K562 (cell line): ENCODE measurements at regions not wholly inside any gene's neighbourhood (a gene's known extent, or its start where the extent isn't known, plus 50 kb on each side); places are given as distances from the start of the nearest gene placed in this dataset.

ENCODE experiments used
- ATAC-seq: fragments of 200-7000 bp; cut with Tn5 transposase; 3 replicates; pipeline ENCODE4 v1.9.1; 2020; ENCODE audit warnings: moderate library complexity
- BruUV-seq: library from RNA; stranded (reverse); fragments of 400-500 nt; replicated peaks from 2 replicates; lab custom pipeline; 2021; lab: Mats Ljungman, UMichigan
- CTCF ChIA-PET: fragments of 300-600 bp; formaldehyde crosslinking; extraction: SDS; loops from one replicate; lab custom pipeline; 2021; ENCODE audit warnings: low intra/inter-chr PET ratio; lab: Yijun Ruan, JAX
- POLR2A ChIA-PET: fragments of 300-600, 350-650 bp; sonication (Branson Sonifier 250); formaldehyde crosslinking; extraction: SDS; loops from one replicate; lab custom pipeline; 2021; ENCODE audit warnings: antibody characterized with exemption, inconsistent platforms; lab: Yijun Ruan, JAX
- DNase-seq, 4 experiments: peaks; one replicate each; pipeline versions ENCODE4 v3.0.0 to v3.0.0-alpha.2; 2011 to 2018; ENCODE audit warnings: low spot score in 3 of 4, mixed read lengths in 3 of 4; ENCODE audit errors: extremely low read depth in 1 of 4
- FAIRE-seq: peaks from 2 replicates; lab custom pipeline; 2011; peaks lifted over from hg19 to GRCh38; lab: Jason Lieb, UNC
- H2AFZ ChIP-seq: 2 replicates; pipeline ENCODE4 v1.6.0; 2011; ENCODE audit warnings: low read depth, low read length, control low read depth, inconsistent platforms
- H3K27ac ChIP-seq: fragments of 200-600 bp; 3 replicates; pipeline ENCODE4 v1.8.0; 2011; ENCODE audit warnings: low read depth, mild to moderate bottlenecking, control low read depth, inconsistent platforms, low read length, moderate library complexity, mixed read lengths; ENCODE audit errors: extremely low read depth
- H3K27me3 ChIP-seq, 2 experiments: fragments of 300-600 bp in 1 of 2; 2 replicates in 1 of 2; 3 replicates in 1 of 2; pipeline versions ENCODE4 v1.6.0 to v1.8.0; 2011; ENCODE audit warnings: inconsistent platforms in 2 of 2, low read length in 2 of 2, mild to moderate bottlenecking in 1 of 2, mixed read lengths in 1 of 2, moderate library complexity in 1 of 2; ENCODE audit not compliant: control insufficient read depth in 2 of 2, insufficient read depth in 2 of 2
- H3K36me3 ChIP-seq: fragments of 300-600 bp; 3 replicates; pipeline ENCODE4 v1.8.0; 2011; ENCODE audit warnings: mild to moderate bottlenecking, low read length, inconsistent platforms; ENCODE audit not compliant: control insufficient read depth, insufficient read depth
- H3K4me1 ChIP-seq, 2 experiments: fragments of 200-600 bp in 1 of 2; replicated peaks in 1 of 2; 2 replicates in 1 of 2; 3 replicates in 1 of 2; pipeline versions ENCODE4 v1.5.1 to v1.8.0; 2011; ENCODE audit warnings: inconsistent platforms in 2 of 2, low read length in 2 of 2, mild to moderate bottlenecking in 1 of 2, mixed read lengths in 1 of 2, moderate library complexity in 1 of 2; ENCODE audit not compliant: control insufficient read depth in 2 of 2, insufficient read depth in 2 of 2
- H3K4me2 ChIP-seq: 2 replicates; pipeline ENCODE4 v1.6.1; 2011; ENCODE audit warnings: low read length, control low read depth, inconsistent platforms, mixed read lengths; ENCODE audit not compliant: insufficient read depth
- H3K4me3 ChIP-seq: fragments of 200-600 bp; sonication (generic), shearing (Covaris generic); 2 replicates; pipeline ENCODE4 v1.5.1; 2016; ENCODE audit warnings: control low read depth, inconsistent platforms
- H3K79me2 ChIP-seq: fragments of 200-600 bp; 3 replicates; pipeline ENCODE4 v1.8.0; 2011; ENCODE audit warnings: low read length, inconsistent platforms; ENCODE audit not compliant: control insufficient read depth, insufficient read depth
- H3K9ac ChIP-seq, 2 experiments: 2 replicates each; pipeline versions ENCODE4 v1.6.0 to v1.6.1; 2011; ENCODE audit warnings: low read depth in 2 of 2, low read length in 2 of 2, control low read depth in 1 of 2, inconsistent platforms in 1 of 2, mild to moderate bottlenecking in 1 of 2, mixed read lengths in 1 of 2; ENCODE audit not compliant: insufficient read depth in 1 of 2
- H3K9me1 ChIP-seq: one replicate; pipeline ENCODE4 v1.6.0; 2011; ENCODE audit warnings: inconsistent platforms, mild to moderate bottlenecking, low read length, moderate library complexity; ENCODE audit not compliant: control insufficient read depth, insufficient read depth
- H3K9me3 ChIP-seq: replicated peaks from 2 replicates; pipeline ENCODE4 v1.5.1; 2011; ENCODE audit warnings: low read depth, low read length, inconsistent platforms; ENCODE audit not compliant: control insufficient read depth, insufficient read depth
- H4K20me1 ChIP-seq: replicated peaks from 2 replicates; pipeline ENCODE4 v1.6.1; 2011; ENCODE audit warnings: low read length, inconsistent platforms, mixed read lengths; ENCODE audit not compliant: control insufficient read depth, insufficient read depth
- WGBS: fragments of 100-300 bp; shearing (Covaris generic); methylation state at CpG from one replicate; pipeline ENCODE4 v1.1.6; 2016; ENCODE audit warnings: low coverage, mixed read lengths; ENCODE audit not compliant: insufficient coverage; ENCODE audit errors: missing lambda C conversion rate; 5-methylcytosine and 5-hydroxymethylcytosine counted together
- in situ Hi-C: fragments of 300-500 bp; cut with MboI; formaldehyde crosslinking; loops from 4 replicates; pipeline ENCODE4 v1.15.0; 2018; ENCODE audit warnings: inconsistent platforms, mixed read lengths
- intact Hi-C: fragments of 100-400 bp; cut with micrococcal nuclease; formaldehyde crosslinking; loops from 2 replicates; pipeline ENCODE4 v1.14.2; 2022
- TF ChIP-seq, protein P1 (sequence below): sonication (generic); IDR thresholded peaks from 2 replicates; pipeline ENCODE4 v1.6.1; 2016
- TF ChIP-seq, protein P2 (sequence below), 2 experiments: fragments of 450-650 bp; IDR thresholded peaks; 2 replicates each; pipeline ENCODE4 v1.6.1; 2016; ENCODE audit warnings: mild to moderate bottlenecking in 2 of 2, borderline replicate concordance in 1 of 2, low read depth in 1 of 2, moderate library complexity in 1 of 2
- TF ChIP-seq, protein P3 (sequence below): fragments of 250-450 bp; sonication (Bioruptor Pico); IDR thresholded peaks from 2 replicates; pipeline ENCODE4 v1.5.0; 2020; ENCODE audit warnings: mild to moderate bottlenecking, borderline replicate concordance
- TF ChIP-seq, protein P4 (sequence below): sonication (generic); formaldehyde crosslinking; IDR thresholded peaks from 2 replicates; pipeline ENCODE4 v1.8.0; 2022; ENCODE audit warnings: mild to moderate bottlenecking, low read depth, missing genetic modification reagents

DNA sequence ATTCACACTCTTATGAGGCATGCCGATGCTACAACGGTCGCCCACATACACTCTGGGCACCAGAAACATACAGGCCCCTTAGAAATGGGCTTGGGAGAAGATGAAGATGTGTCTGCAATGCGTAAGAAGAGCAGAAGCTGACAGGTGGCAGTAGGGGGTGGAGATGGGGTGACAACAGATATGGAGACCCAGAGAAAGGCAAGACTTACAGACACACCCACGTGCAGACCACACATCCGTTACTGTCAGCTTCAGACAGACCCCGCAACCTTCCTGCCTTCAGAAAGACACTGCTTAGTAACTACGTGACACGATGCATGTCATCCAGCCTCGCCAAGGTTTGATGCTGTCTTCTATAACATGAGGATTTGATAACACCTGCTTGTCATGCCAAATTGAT is 89.5 kb downstream of the ZFP36L2 start:
- Histone ChIP-seq H3K27ac (no peak overlapping the region), H3K36me3 (no peaks in the 10 kb centered on the region), H3K9ac (no peak overlapping the region), H3K9me1 (no peaks in the 10 kb centered on the region), H2AFZ (no peak overlapping the region), H3K79me2 (no peaks in the 10 kb centered on the region), H4K20me1 (no peaks in the 10 kb centered on the region), H3K4me3 (no peak overlapping the region), H3K4me2 (peak overlapping the region; percentile 21; the same call in 1 of the 2 replicates), H3K4me1 (peaks cover 11 to 20% of the 10 kb centered on the region in 2 experiments; a peak in 4 of 5 replicates), H3K9me3 (no peaks in the 10 kb centered on the region), H3K27me3 (no peaks in the 10 kb centered on the region)
- ChIA-PET CTCF (no interaction called here), POLR2A (interaction anchor here (0.7 to 1.5 kb wide), 3 partner anchors 90 to 132 kb away, joined by 3 read pairs; partner anchors contain the start of gene ZFP36L2)
- intact Hi-C loops (no loop called here), in situ Hi-C loops (loop anchor here (10.0 to 25.0 kb wide), 2 partner anchors 300 to 348 kb away; no protein-coding TSS in a partner anchor)
- ATAC-seq: no peak; the same call in 2 of the 3 replicates
- FAIRE-seq: no peak
- no TSS peak for BruUV-seq
- WGBS: 47% methylated on average over 10 of the region's 10 CpGs
- no peak for DNase-seq
- TF ChIP-seq, protein P1, sequence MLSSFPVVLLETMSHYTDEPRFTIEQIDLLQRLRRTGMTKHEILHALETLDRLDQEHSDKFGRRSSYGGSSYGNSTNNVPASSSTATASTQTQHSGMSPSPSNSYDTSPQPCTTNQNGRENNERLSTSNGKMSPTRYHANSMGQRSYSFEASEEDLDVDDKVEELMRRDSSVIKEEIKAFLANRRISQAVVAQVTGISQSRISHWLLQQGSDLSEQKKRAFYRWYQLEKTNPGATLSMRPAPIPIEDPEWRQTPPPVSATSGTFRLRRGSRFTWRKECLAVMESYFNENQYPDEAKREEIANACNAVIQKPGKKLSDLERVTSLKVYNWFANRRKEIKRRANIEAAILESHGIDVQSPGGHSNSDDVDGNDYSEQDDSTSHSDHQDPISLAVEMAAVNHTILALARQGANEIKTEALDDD: no peak
- TF ChIP-seq, protein P2, sequence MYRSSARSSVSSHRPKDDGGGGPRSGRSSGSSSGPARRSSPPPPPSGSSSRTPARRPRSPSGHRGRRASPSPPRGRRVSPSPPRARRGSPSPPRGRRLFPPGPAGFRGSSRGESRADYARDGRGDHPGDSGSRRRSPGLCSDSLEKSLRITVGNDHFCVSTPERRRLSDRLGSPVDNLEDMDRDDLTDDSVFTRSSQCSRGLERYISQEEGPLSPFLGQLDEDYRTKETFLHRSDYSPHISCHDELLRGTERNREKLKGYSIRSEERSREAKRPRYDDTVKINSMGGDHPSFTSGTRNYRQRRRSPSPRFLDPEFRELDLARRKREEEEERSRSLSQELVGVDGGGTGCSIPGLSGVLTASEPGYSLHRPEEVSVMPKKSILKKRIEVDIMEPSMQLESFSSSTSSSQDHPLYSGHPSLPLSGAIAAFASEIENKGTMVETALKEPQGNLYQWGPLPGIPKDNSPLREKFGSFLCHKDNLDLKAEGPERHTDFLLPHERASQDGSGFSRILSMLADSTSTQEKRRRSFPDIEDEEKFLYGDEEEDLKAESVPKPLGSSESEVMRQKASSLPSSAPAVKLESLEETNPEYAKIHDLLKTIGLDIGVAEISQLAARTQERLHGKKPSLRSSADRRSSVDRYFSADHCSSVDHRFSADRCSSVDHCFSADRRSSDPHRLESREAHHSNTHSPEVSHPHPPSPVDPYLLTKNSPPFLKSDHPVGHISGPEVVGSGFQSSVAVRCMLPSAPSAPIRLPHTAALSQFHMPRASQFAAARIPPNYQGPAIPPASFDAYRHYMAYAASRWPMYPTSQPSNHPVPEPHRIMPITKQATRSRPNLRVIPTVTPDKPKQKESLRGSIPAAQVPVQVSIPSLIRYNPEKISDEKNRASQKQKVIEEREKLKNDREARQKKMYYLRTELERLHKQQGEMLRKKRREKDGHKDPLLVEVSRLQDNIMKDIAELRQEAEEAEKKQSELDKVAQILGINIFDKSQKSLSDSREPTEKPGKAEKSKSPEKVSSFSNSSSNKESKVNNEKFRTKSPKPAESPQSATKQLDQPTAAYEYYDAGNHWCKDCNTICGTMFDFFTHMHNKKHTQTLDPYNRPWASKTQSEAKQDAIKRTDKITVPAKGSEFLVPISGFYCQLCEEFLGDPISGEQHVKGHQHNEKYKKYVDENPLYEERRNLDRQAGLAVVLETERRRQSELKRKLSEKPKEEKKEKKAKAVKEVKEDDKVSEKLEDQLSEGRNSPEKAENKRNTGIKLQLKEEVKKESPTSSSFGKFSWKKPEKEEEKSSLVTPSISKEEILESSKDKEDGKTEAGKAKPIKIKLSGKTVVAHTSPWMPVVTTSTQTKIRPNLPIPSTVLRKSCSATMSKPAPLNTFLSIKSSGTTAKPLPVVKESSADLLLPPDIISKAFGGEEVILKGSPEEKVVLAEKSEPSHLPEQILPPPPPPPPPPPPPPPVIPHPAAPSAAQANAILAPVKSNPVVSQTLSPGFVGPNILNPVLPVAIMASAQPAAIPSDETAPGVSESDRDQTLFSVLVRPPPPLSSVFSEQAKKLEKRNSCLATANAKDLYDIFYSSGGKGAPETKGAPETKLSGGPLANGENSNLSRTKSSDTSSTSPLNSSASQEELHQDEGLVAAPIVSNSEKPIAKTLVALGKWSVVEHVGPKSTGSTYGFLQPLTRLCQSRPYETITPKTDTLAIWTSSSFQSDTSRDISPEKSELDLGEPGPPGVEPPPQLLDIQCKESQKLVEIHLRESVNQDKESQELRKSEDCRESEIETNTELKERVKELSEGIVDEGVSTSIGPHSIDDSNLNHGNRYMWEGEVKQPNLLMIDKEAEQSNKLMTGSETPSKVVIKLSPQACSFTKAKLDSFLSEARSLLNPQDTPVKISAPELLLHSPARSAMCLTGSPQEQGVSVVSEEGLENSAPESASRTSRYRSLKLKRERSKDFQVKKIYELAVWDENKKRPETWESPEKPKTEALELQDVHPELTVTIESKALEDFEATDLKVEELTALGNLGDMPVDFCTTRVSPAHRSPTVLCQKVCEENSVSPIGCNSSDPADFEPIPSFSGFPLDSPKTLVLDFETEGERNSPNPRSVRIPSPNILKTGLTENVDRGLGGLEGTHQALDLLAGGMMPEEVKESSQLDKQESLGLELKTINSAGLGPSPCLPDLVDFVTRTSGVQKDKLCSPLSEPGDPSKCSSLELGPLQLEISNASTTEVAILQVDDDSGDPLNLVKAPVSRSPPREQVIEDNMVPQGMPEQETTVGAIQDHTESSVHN (IDR thresholded peaks at IDR 0.05; ENCODE audit: borderline replicate concordance in 1 of 2, low read depth in 1 of 2): no peak
- TF ChIP-seq, protein P3, sequence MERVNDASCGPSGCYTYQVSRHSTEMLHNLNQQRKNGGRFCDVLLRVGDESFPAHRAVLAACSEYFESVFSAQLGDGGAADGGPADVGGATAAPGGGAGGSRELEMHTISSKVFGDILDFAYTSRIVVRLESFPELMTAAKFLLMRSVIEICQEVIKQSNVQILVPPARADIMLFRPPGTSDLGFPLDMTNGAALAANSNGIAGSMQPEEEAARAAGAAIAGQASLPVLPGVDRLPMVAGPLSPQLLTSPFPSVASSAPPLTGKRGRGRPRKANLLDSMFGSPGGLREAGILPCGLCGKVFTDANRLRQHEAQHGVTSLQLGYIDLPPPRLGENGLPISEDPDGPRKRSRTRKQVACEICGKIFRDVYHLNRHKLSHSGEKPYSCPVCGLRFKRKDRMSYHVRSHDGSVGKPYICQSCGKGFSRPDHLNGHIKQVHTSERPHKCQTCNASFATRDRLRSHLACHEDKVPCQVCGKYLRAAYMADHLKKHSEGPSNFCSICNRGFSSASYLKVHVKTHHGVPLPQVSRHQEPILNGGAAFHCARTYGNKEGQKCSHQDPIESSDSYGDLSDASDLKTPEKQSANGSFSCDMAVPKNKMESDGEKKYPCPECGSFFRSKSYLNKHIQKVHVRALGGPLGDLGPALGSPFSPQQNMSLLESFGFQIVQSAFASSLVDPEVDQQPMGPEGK (CRISPR knock-in tag): no peak
- TF ChIP-seq, protein P4, sequence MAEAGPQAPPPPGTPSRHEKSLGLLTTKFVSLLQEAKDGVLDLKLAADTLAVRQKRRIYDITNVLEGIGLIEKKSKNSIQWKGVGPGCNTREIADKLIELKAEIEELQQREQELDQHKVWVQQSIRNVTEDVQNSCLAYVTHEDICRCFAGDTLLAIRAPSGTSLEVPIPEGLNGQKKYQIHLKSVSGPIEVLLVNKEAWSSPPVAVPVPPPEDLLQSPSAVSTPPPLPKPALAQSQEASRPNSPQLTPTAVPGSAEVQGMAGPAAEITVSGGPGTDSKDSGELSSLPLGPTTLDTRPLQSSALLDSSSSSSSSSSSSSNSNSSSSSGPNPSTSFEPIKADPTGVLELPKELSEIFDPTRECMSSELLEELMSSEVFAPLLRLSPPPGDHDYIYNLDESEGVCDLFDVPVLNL: no peak
